Liver (tissue), 8 donors: ENCODE measurements at regions not wholly inside any gene's neighbourhood (a gene's known extent, or its start where the extent isn't known, plus 50 kb on each side); places are given as distances from the start of the nearest gene placed in this dataset.
A peak's percentile ranks its signal among the peaks of the same experiment; 100 is the strongest.

Experiments
- DNase-seq: peaks from one replicate; pipeline ENCODE4 v3.0.0-alpha.2; 2017; ENCODE audit warnings: low spot score
- H3K27ac ChIP-seq, 2 donors: one replicate each; pipeline ENCODE4 v1.7.0; 2013; ENCODE audit warnings: inconsistent platforms in 2 of 2, low read length in 2 of 2, control low read depth in 1 of 2, low read depth in 1 of 2, mild to moderate bottlenecking in 1 of 2
- H3K27me3 ChIP-seq, 4 donors: one replicate each; pipeline versions ENCODE4 v1.6.1 to v1.7.0; 2013; ENCODE audit warnings: low read length in 3 of 4, inconsistent platforms in 1 of 4, mild to moderate bottlenecking in 1 of 4, moderate library complexity in 1 of 4; ENCODE audit not compliant: control insufficient read depth in 4 of 4, insufficient read depth in 4 of 4
- H3K36me3 ChIP-seq, 4 donors: one replicate each; pipeline versions ENCODE4 v1.6.1 to v1.7.0; 2013; ENCODE audit warnings: low read length in 3 of 4, mild to moderate bottlenecking in 3 of 4, low read depth in 1 of 4, moderate library complexity in 1 of 4; ENCODE audit not compliant: control insufficient read depth in 4 of 4, insufficient read depth in 3 of 4
- H3K4me1 ChIP-seq, 4 donors: one replicate each; pipeline versions ENCODE4 v1.6.1 to v1.7.0; 2013; ENCODE audit warnings: low read length in 3 of 4, mild to moderate bottlenecking in 3 of 4, moderate library complexity in 1 of 4; ENCODE audit not compliant: control insufficient read depth in 4 of 4, insufficient read depth in 4 of 4
- H3K4me3 ChIP-seq, 3 donors: one replicate each; pipeline versions ENCODE4 v1.6.1 to v1.7.0; 2013; ENCODE audit warnings: low read length in 3 of 3, control low read depth in 1 of 3, low read depth in 1 of 3, mild to moderate bottlenecking in 1 of 3
- H3K9ac ChIP-seq, 2 donors: one replicate each; pipeline ENCODE4 v1.7.0; 2013; ENCODE audit warnings: low read length in 2 of 2, mild to moderate bottlenecking in 2 of 2, moderate library complexity in 2 of 2, control low read depth in 1 of 2, low read depth in 1 of 2
- H3K9me3 ChIP-seq, 4 donors: one replicate each; pipeline versions ENCODE4 v1.6.1 to v1.7.0; 2013; ENCODE audit warnings: low read length in 3 of 4; ENCODE audit not compliant: control insufficient read depth in 4 of 4
- FOXA1 ChIP-seq: IDR thresholded peaks from 2 replicates; pipeline ENCODE4 v1.6.1; 2016; ENCODE audit warnings: antibody characterized with exemption
- FOXA2 ChIP-seq: IDR thresholded peaks from 2 replicates; pipeline ENCODE4 v1.6.1; 2016; ENCODE audit warnings: antibody characterized with exemption
- GABPA ChIP-seq, 2 donors: IDR thresholded peaks in 1 of 2; conservative IDR thresholded peaks in 1 of 2; 2 replicates each; pipeline ENCODE4 v1.6.1; 2016; ENCODE audit warnings: antibody characterized with exemption in 2 of 2, mild to moderate bottlenecking in 1 of 2, moderate library complexity in 1 of 2
- HNF4A ChIP-seq, 2 donors: conservative IDR thresholded peaks; 2 replicates each; pipeline ENCODE4 v1.6.1; 2016; ENCODE audit warnings: antibody characterized with exemption in 2 of 2, mild to moderate bottlenecking in 2 of 2
- HNF4G ChIP-seq: IDR thresholded peaks from 2 replicates; pipeline ENCODE4 v1.6.1; 2016; ENCODE audit warnings: antibody characterized with exemption
- JUND ChIP-seq, 2 donors: IDR thresholded peaks; 2 replicates each; pipeline ENCODE4 v1.6.1; 2016; ENCODE audit warnings: antibody characterized with exemption in 2 of 2
- RAD21 ChIP-seq, 2 donors: IDR thresholded peaks; 2 replicates each; pipeline ENCODE4 v1.6.1; 2016; ENCODE audit warnings: antibody characterized with exemption in 2 of 2, mild to moderate bottlenecking in 2 of 2
- REST ChIP-seq: IDR thresholded peaks from 2 replicates; pipeline ENCODE4 v1.6.1; 2016; ENCODE audit warnings: antibody characterized with exemption, mild to moderate bottlenecking
- RXRA ChIP-seq, 2 donors: IDR thresholded peaks; 2 replicates each; pipeline ENCODE4 v1.6.1; 2017 to 2018; ENCODE audit warnings: antibody characterized with exemption in 2 of 2, mild to moderate bottlenecking in 1 of 2
- SP1 ChIP-seq: IDR thresholded peaks from 2 replicates; pipeline ENCODE4 v1.6.1; 2018; ENCODE audit warnings: antibody characterized with exemption, mild to moderate bottlenecking
- YY1 ChIP-seq: IDR thresholded peaks from 2 replicates; pipeline ENCODE4 v1.6.1; 2016; ENCODE audit warnings: antibody characterized with exemption, mild to moderate bottlenecking
- WGBS: extraction: QIAGEN DNeasy Blood & Tissue Kit; methylation state at CpG from one replicate; pipeline ENCODE4 v1.1.7; 2013; 5-methylcytosine and 5-hydroxymethylcytosine counted together
- TF ChIP-seq, protein P1 (sequence below): IDR thresholded peaks from 2 replicates; pipeline ENCODE4 v1.6.1; 2016; ENCODE audit warnings: antibody characterized with exemption
- TF ChIP-seq, protein P2 (sequence below): fragments of 150-350 bp; IDR thresholded peaks from 2 replicates; pipeline ENCODE4 v1.5.1; 2017; ENCODE audit warnings: improper control_type of control experiment, low read depth, low read length; ENCODE audit not compliant: missing input control
- donor health status: healthy.
- donor health status: healthy.
- donor health status: healthy.
- donor health status: healthy.
- donor health status: healthy.

- Histone ChIP-seq H3K36me3 (no peaks in the 10 kb centered on the region), H3K27me3 (no peaks in the 10 kb centered on the region), H3K27ac (no peak overlapping the region), H3K9me3 (no peaks in the 10 kb centered on the region), H3K4me3 (no peak overlapping the region), H3K4me1 (no peaks in the 10 kb centered on the region), H3K9ac (no peak overlapping the region)
- TF ChIP-seq, protein P1, sequence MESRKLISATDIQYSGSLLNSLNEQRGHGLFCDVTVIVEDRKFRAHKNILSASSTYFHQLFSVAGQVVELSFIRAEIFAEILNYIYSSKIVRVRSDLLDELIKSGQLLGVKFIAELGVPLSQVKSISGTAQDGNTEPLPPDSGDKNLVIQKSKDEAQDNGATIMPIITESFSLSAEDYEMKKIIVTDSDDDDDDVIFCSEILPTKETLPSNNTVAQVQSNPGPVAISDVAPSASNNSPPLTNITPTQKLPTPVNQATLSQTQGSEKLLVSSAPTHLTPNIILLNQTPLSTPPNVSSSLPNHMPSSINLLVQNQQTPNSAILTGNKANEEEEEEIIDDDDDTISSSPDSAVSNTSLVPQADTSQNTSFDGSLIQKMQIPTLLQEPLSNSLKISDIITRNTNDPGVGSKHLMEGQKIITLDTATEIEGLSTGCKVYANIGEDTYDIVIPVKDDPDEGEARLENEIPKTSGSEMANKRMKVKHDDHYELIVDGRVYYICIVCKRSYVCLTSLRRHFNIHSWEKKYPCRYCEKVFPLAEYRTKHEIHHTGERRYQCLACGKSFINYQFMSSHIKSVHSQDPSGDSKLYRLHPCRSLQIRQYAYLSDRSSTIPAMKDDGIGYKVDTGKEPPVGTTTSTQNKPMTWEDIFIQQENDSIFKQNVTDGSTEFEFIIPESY = no peak
- no peak for TF ChIP-seq RXRA (IDR thresholded peaks at IDR 0.05)
- no peak for TF ChIP-seq GABPA (IDR thresholded peaks at IDR 0.05 in 1 of 2, conservative IDR thresholded peaks at IDR 0.05 in 1 of 2)
- TF ChIP-seq SP1 = no peak
- WGBS = 80% methylated on average over 6 of the region's 6 CpGs
- no peak for DNase-seq
These were observed 141.0 kb upstream of the ARHGAP5 start for GRCh38 chr14:31936115-31936514.

DNA sequence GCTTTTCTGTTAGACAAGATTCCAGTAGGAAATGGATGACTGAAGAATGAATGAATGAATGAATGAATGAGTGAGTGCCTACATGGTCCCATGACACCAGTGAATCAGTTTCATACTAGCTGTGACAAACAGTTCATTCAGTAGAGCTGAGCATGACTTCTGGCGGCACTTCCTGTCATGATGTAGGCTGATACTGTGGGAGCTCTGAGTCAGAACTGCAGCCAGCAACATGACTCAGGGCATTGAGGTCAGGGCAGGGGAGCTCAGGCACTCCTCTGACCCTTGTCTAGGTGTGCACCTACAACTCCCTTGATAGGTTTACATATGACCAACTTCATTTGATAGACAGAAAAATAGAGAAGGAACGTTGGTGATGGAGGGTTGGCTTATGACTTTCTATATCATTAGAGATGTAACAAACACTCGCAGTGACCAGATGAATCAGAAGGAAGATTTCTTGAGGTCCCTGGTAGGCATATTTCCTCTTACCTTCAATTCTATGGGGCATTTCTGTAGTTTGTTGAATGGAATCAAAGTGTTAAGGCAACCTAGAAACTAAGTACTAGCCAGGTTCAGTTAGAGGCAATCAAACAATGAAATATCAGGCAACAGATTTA, 139.3 kb upstream of the ARHGAP5 start:
- TF ChIP-seq, protein P2, sequence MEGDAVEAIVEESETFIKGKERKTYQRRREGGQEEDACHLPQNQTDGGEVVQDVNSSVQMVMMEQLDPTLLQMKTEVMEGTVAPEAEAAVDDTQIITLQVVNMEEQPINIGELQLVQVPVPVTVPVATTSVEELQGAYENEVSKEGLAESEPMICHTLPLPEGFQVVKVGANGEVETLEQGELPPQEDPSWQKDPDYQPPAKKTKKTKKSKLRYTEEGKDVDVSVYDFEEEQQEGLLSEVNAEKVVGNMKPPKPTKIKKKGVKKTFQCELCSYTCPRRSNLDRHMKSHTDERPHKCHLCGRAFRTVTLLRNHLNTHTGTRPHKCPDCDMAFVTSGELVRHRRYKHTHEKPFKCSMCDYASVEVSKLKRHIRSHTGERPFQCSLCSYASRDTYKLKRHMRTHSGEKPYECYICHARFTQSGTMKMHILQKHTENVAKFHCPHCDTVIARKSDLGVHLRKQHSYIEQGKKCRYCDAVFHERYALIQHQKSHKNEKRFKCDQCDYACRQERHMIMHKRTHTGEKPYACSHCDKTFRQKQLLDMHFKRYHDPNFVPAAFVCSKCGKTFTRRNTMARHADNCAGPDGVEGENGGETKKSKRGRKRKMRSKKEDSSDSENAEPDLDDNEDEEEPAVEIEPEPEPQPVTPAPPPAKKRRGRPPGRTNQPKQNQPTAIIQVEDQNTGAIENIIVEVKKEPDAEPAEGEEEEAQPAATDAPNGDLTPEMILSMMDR = no peak
- TF ChIP-seq HNF4A (conservative IDR thresholded peaks at IDR 0.05) (no peak), FOXA2 (no peak), FOXA1 (no peak), YY1 (no peak), SP1 (no peak), REST (no peak), GABPA (IDR thresholded peaks at IDR 0.05 in 1 of 2, conservative IDR thresholded peaks at IDR 0.05 in 1 of 2) (no peak), HNF4G (no peak), RAD21 (IDR thresholded peaks at IDR 0.05) (peak in 1 of 2 donors; percentile 7), JUND (IDR thresholded peaks at IDR 0.05) (peak in 1 of 2 donors; percentile 49)
- TF ChIP-seq, protein P1 = no peak
- Histone ChIP-seq H3K4me3 (no peak overlapping the region), H3K36me3 (no peaks in the 10 kb centered on the region), H3K9ac (no peak overlapping the region), H3K4me1 (no peaks in the 10 kb centered on the region), H3K9me3 (no peaks in the 10 kb centered on the region), H3K27me3 (no peaks in the 10 kb centered on the region), H3K27ac (no peak overlapping the region)
- WGBS = 83% methylated on average over 3 of the region's 3 CpGs
- no peak for DNase-seq
